ENCODE measurements at regions not wholly inside any gene's neighbourhood (a gene's known extent, or its start where the extent isn't known, plus 50 kb on each side); places are given as distances from the start of the nearest gene placed in this dataset.

- no peak for TF ChIP-seq GATA2 (IDR thresholded peaks at IDR 0.05; ENCODE audit: low read depth, low read length)
- TF ChIP-seq GATA3 (IDR thresholded peaks at IDR 0.05; ENCODE audit: low read depth, low read length), result no peak
Observed at GRCh38 chr4:34771632-34772031, 1472.7 kb downstream of the ARAP2 start.

Measured in SH-SY5Y (cell line).